HepG2 (cell line): ENCODE measurements at regions not wholly inside any gene's neighbourhood (a gene's known extent, or its start where the extent isn't known, plus 50 kb on each side); places are given as distances from the start of the nearest gene placed in this dataset.

ENCODE experiments used
- ATAC-seq: fragments of 200-7000 bp; cut with Tn5 transposase; 3 replicates; pipeline ENCODE4 v1.9.1; 2020; ENCODE audit warnings: mild to moderate bottlenecking, moderate library complexity
- BruUV-seq: library from RNA; stranded (reverse); fragments of 400-500 nt; replicated peaks from 2 replicates; lab custom pipeline; 2021; lab: Mats Ljungman, UMichigan
- CTCF ChIA-PET: fragments of 300-600 bp; formaldehyde crosslinking; extraction: SDS; loops from one replicate; lab custom pipeline; 2021; ENCODE audit warnings: low total read pairs, inconsistent platforms, low intra/inter-chr PET ratio; lab: Yijun Ruan, JAX
- POLR2A ChIA-PET: fragments of 350-600 bp; sonication (Branson Sonifier 250); formaldehyde crosslinking; loops from one replicate; lab custom pipeline; 2020; ENCODE audit warnings: antibody characterized with exemption, inconsistent platforms; lab: Yijun Ruan, JAX
- DNase-seq: peaks from one replicate; pipeline ENCODE4 v3.0.0-alpha.2; 2015; ENCODE audit warnings: low spot score
- FAIRE-seq: peaks from 3 replicates; lab custom pipeline; 2011; peaks lifted over from hg19 to GRCh38; lab: Jason Lieb, UNC
- H2AFZ ChIP-seq: one replicate; pipeline ENCODE4 v1.6.1; 2011; ENCODE audit warnings: low read length, inconsistent platforms
- H3K27ac ChIP-seq: fragments of 300-600 bp; 3 replicates; pipeline ENCODE4 v1.8.0; 2011; ENCODE audit warnings: mixed run types, mild to moderate bottlenecking, mixed read lengths, low read length, inconsistent platforms; ENCODE audit not compliant: insufficient read depth; ENCODE audit errors: extremely low read length
- H3K27me3 ChIP-seq, 2 experiments: fragments of 200-600 bp in 1 of 2; 2 replicates in 1 of 2; 3 replicates in 1 of 2; pipeline versions ENCODE4 v1.6.0 to v1.8.0; 2011; ENCODE audit warnings: low read length in 2 of 2, mild to moderate bottlenecking in 2 of 2, moderate library complexity in 2 of 2, inconsistent platforms in 1 of 2; ENCODE audit not compliant: insufficient read depth in 2 of 2, control insufficient read depth in 1 of 2
- H3K36me3 ChIP-seq, 2 experiments: fragments of 200-600 bp in 1 of 2; replicated peaks in 1 of 2; 2 replicates in 1 of 2; 3 replicates in 1 of 2; pipeline versions ENCODE4 v1.5.1 to v1.8.0; 2011; ENCODE audit warnings: low read length in 2 of 2, inconsistent platforms in 1 of 2; ENCODE audit not compliant: insufficient read depth in 2 of 2, control insufficient read depth in 1 of 2
- H3K4me1 ChIP-seq: 2 replicates; pipeline ENCODE4 v1.5.1; 2012; ENCODE audit warnings: low read length, inconsistent platforms; ENCODE audit not compliant: insufficient read depth
- H3K4me2 ChIP-seq: 2 replicates; pipeline ENCODE4 v1.6.0; 2011; ENCODE audit warnings: low read depth, low read length, inconsistent platforms
- H3K4me3 ChIP-seq, 3 experiments: fragments of 200-600 bp in 1 of 3; sonication (generic), shearing (Covaris generic) in 1 of 3; replicated peaks in 1 of 3; 2 replicates each; pipeline ENCODE4 v1.5.1; 2011 to 2016; ENCODE audit warnings: low read length in 3 of 3, inconsistent platforms in 2 of 3, low read depth in 2 of 3, mild to moderate bottlenecking in 2 of 3, control low read depth in 1 of 3, mixed read lengths in 1 of 3; ENCODE audit not compliant: insufficient read depth in 1 of 3
- H3K79me2 ChIP-seq: one replicate; pipeline ENCODE4 v1.6.1; 2011; ENCODE audit warnings: low read length, inconsistent platforms; ENCODE audit not compliant: insufficient read depth
- H3K9ac ChIP-seq: 2 replicates; pipeline ENCODE4 v1.6.0; 2011; ENCODE audit warnings: mild to moderate bottlenecking, low read depth, low read length, inconsistent platforms; ENCODE audit not compliant: insufficient read depth
- H3K9me3 ChIP-seq: 2 replicates; pipeline ENCODE4 v1.5.1; 2012; ENCODE audit warnings: mild to moderate bottlenecking, low read length
- H4K20me1 ChIP-seq: 2 replicates; pipeline ENCODE4 v1.6.0; 2011; ENCODE audit warnings: inconsistent platforms, mild to moderate bottlenecking, low read length, moderate library complexity; ENCODE audit not compliant: insufficient read depth
- BCL6 ChIP-seq: IDR thresholded peaks from 2 replicates; pipeline ENCODE4 v1.6.1; 2016; ENCODE audit warnings: missing genetic modification reagents, missing compliant biosample characterization
- EZH2 ChIP-seq: conservative IDR thresholded peaks from 2 replicates; pipeline ENCODE4 v1.6.1; 2012; ENCODE audit warnings: mild to moderate bottlenecking, low read depth, low read length, moderate library complexity
- FOXM1 ChIP-seq: sonication (generic); formaldehyde crosslinking; IDR thresholded peaks from 2 replicates; pipeline ENCODE4 v1.5.0; 2020; ENCODE audit warnings: missing genetic modification reagents
- IRF2 ChIP-seq: IDR thresholded peaks from 2 replicates; pipeline ENCODE4 v1.6.1; 2018; ENCODE audit warnings: missing genetic modification reagents, missing compliant biosample characterization
- MAZ ChIP-seq, 2 experiments: sonication (generic) in 1 of 2; formaldehyde crosslinking in 1 of 2; IDR thresholded peaks; 2 replicates each; pipeline versions ENCODE4 v1.5.0 to v1.6.1; 2012 to 2020; ENCODE audit warnings: low read depth in 2 of 2, mild to moderate bottlenecking in 2 of 2, borderline replicate concordance in 1 of 2, improper control_type of control experiment in 1 of 2, low read length in 1 of 2, missing genetic modification reagents in 1 of 2, moderate library complexity in 1 of 2
- SMYD3 ChIP-seq: sonication (generic); formaldehyde crosslinking; IDR thresholded peaks from 2 replicates; pipeline ENCODE4 v1.8.1; 2023; ENCODE audit warnings: mild to moderate bottlenecking, missing genetic modification reagents
- SP4 ChIP-seq: sonication (generic); formaldehyde crosslinking; IDR thresholded peaks from 2 replicates; pipeline ENCODE4 v1.8.1; 2023; ENCODE audit warnings: mild to moderate bottlenecking, missing genetic modification reagents
- ZNF205 ChIP-seq: IDR thresholded peaks from 2 replicates; pipeline ENCODE4 v1.6.1; 2018; ENCODE audit warnings: missing biosample characterization, missing genetic modification reagents
- ZNF274 ChIP-seq: sonication (generic); formaldehyde crosslinking; IDR thresholded peaks from 2 replicates; pipeline ENCODE4 v1.5.1; 2020; ENCODE audit warnings: mild to moderate bottlenecking, missing genetic modification reagents
- ZNF3 ChIP-seq: IDR thresholded peaks from 2 replicates; pipeline ENCODE4 v1.7.0; 2017; ENCODE audit warnings: inconsistent platforms
- ZNF83 ChIP-seq: sonication (generic); formaldehyde crosslinking; IDR thresholded peaks from 2 replicates; pipeline ENCODE4 v1.4.0; 2020; ENCODE audit warnings: missing genetic modification reagents, mild to moderate bottlenecking, borderline replicate concordance
- ZNF883 ChIP-seq: sonication (generic); formaldehyde crosslinking; IDR thresholded peaks from 2 replicates; pipeline ENCODE4 v1.5.1; 2020; ENCODE audit warnings: mild to moderate bottlenecking, missing genetic modification reagents; ENCODE audit errors: not compliant biosample characterization
- WGBS: methylation state at CpG from one replicate; pipeline ENCODE4 v1.1.6; 2017; ENCODE audit warnings: low lambda C conversion rate; 5-methylcytosine and 5-hydroxymethylcytosine counted together
- in situ Hi-C: cut with HindIII; loops from 2 replicates; pipeline ENCODE4 v1.10.0; 2017; ENCODE audit warnings: low pct_unique_long_range_greater_than_20kb; ENCODE audit not compliant: extremely low pct_ligation_motif_present
- intact Hi-C: fragments of 100-400 bp; cut with micrococcal nuclease; formaldehyde crosslinking; loops from one replicate; pipeline ENCODE4 v1.10.0; 2022; ENCODE audit not compliant: unreplicated experiment
- TF ChIP-seq, protein P1 (sequence below): sonication (generic); formaldehyde crosslinking; IDR thresholded peaks from 2 replicates; pipeline ENCODE4 v1.8.0; 2022; ENCODE audit warnings: mild to moderate bottlenecking, missing genetic modification reagents; ENCODE audit not compliant: insufficient replicate concordance
- TF ChIP-seq, protein P2 (sequence below): sonication (generic); formaldehyde crosslinking; IDR thresholded peaks from 2 replicates; pipeline ENCODE4 v1.8.1; 2022; ENCODE audit warnings: mild to moderate bottlenecking, missing genetic modification reagents
- TF ChIP-seq, protein P3 (sequence below): sonication (generic); formaldehyde crosslinking; conservative IDR thresholded peaks from 2 replicates; pipeline ENCODE4 v1.4.0; 2020; ENCODE audit warnings: mild to moderate bottlenecking, missing genetic modification reagents, moderate library complexity

DNA sequence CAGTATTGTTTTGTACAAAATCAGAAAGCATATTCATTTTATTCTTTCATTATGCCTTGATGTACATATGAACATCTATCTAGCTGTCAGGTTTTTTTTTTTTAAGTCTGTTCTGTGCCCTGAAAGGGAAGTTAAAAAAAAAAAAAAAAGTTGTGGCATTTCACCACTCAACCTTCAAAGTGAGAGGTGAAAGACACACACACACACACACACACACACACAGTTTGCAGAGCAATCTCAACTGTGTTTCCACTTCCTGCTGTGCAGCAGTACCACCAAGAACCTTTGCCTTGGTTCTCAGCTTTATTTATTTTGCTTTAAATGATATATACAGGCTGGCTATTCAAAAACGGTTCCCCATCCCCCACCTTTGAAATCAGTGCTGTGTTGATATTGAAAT is 955.6 kb downstream of the GATA3 start:
- H4K20me1 ChIP-seq, result no peaks in the 10 kb centered on the region

DNA sequence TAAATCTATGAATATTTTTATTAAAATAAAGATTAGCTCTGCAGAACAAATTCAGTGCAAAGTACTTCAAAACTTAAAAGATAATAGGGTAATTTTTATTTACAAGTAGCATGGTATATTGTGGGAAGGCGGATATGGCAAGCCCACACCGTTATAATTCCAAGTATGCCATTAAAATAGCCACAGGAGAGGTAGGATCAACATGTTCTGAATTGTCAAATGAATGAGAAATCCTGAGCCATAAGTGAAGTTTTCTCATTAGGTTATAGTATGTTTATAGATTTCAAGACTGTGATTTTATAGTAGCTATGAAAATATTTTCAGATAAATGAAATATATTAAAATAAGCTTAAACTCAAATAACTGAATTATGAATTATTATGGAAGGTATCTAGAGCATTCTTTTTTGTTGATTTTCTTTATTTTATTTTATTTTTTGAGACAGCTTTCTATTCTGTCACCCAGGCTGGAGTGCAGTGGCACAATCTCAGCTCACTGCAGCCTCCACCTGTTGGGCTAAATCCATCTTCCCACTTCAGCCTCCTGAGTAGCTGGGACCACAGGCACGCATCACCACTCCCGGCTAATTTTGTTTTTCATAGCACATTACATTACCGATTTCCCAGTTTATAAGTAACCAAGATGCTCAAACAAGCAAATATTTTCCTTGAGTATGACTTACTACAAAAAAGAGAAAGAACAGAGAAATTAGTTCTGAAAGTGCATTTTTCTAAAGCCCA is 956.6 kb downstream of the GATA3 start:
- Histone ChIP-seq H4K20me1 (no peaks in the 10 kb centered on the region), H3K27ac (no peak overlapping the region), H3K4me1 (no peaks in the 10 kb centered on the region), H3K9ac (no peak overlapping the region), H3K4me2 (no peak overlapping the region), H3K27me3 (no peaks in the 10 kb centered on the region; a peak in 1 of 5 replicates), H3K36me3 (no peaks in the 10 kb centered on the region), H3K9me3 (no peaks in the 10 kb centered on the region), H3K4me3 (no peak overlapping the region), H2AFZ (no peak overlapping the region), H3K79me2 (no peaks in the 10 kb centered on the region)
- CTCF ChIA-PET, result no interaction called here
- BruUV-seq, result no TSS peak
- intact Hi-C loops, result no loop called here
- in situ Hi-C loops, result no loop called here
- ATAC-seq (no peak), DNase-seq (no peak), FAIRE-seq (no peak)
- WGBS, result 30% methylated on average over 5 of the region's 5 CpGs
- POLR2A ChIA-PET, result no interaction called here
- no peak for TF ChIP-seq FOXM1
- TF ChIP-seq ZNF3 (CRISPR knock-in tag), result no peak
- no peak for TF ChIP-seq IRF2
- TF ChIP-seq, protein P1, sequence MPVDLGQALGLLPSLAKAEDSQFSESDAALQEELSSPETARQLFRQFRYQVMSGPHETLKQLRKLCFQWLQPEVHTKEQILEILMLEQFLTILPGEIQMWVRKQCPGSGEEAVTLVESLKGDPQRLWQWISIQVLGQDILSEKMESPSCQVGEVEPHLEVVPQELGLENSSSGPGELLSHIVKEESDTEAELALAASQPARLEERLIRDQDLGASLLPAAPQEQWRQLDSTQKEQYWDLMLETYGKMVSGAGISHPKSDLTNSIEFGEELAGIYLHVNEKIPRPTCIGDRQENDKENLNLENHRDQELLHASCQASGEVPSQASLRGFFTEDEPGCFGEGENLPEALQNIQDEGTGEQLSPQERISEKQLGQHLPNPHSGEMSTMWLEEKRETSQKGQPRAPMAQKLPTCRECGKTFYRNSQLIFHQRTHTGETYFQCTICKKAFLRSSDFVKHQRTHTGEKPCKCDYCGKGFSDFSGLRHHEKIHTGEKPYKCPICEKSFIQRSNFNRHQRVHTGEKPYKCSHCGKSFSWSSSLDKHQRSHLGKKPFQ (CRISPR knock-in tag), result no peak
- TF ChIP-seq EZH2, result no peak
- TF ChIP-seq, protein P2, sequence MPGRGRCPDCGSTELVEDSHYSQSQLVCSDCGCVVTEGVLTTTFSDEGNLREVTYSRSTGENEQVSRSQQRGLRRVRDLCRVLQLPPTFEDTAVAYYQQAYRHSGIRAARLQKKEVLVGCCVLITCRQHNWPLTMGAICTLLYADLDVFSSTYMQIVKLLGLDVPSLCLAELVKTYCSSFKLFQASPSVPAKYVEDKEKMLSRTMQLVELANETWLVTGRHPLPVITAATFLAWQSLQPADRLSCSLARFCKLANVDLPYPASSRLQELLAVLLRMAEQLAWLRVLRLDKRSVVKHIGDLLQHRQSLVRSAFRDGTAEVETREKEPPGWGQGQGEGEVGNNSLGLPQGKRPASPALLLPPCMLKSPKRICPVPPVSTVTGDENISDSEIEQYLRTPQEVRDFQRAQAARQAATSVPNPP (CRISPR knock-in tag), result no peak
- TF ChIP-seq, protein P3, sequence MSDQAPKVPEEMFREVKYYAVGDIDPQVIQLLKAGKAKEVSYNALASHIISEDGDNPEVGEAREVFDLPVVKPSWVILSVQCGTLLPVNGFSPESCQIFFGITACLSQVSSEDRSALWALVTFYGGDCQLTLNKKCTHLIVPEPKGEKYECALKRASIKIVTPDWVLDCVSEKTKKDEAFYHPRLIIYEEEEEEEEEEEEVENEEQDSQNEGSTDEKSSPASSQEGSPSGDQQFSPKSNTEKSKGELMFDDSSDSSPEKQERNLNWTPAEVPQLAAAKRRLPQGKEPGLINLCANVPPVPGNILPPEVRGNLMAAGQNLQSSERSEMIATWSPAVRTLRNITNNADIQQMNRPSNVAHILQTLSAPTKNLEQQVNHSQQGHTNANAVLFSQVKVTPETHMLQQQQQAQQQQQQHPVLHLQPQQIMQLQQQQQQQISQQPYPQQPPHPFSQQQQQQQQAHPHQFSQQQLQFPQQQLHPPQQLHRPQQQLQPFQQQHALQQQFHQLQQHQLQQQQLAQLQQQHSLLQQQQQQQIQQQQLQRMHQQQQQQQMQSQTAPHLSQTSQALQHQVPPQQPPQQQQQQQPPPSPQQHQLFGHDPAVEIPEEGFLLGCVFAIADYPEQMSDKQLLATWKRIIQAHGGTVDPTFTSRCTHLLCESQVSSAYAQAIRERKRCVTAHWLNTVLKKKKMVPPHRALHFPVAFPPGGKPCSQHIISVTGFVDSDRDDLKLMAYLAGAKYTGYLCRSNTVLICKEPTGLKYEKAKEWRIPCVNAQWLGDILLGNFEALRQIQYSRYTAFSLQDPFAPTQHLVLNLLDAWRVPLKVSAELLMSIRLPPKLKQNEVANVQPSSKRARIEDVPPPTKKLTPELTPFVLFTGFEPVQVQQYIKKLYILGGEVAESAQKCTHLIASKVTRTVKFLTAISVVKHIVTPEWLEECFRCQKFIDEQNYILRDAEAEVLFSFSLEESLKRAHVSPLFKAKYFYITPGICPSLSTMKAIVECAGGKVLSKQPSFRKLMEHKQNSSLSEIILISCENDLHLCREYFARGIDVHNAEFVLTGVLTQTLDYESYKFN, result no peak
- TF ChIP-seq SP4 (CRISPR knock-in tag), result no peak
- no peak for TF ChIP-seq BCL6
- TF ChIP-seq SMYD3 (CRISPR knock-in tag), result no peak

More for the DNA sequence above, 955.6 kb downstream of the GATA3 start:
- DNase-seq, result no peak
- CTCF ChIA-PET, result no interaction called here
- POLR2A ChIA-PET, result no interaction called here
- no peak for TF ChIP-seq ZNF83 (CRISPR knock-in tag)
- TF ChIP-seq ZNF883 (CRISPR knock-in tag), result no peak
- no peak for TF ChIP-seq MAZ (IDR thresholded peaks at IDR 0.05; ENCODE audit: borderline replicate concordance, low read depth, low read length)
- no peak for TF ChIP-seq MAZ (CRISPR knock-in tag; IDR thresholded peaks at IDR 0.05; ENCODE audit: low read depth)
- TF ChIP-seq ZNF274 (CRISPR knock-in tag), result no peak
- no peak for TF ChIP-seq ZNF205 (CRISPR knock-in tag)
- Histone ChIP-seq H3K36me3 (no peaks in the 10 kb centered on the region), H3K27ac (no peak overlapping the region), H3K9ac (no peak overlapping the region), H3K9me3 (no peaks in the 10 kb centered on the region), H3K4me1 (no peaks in the 10 kb centered on the region), H3K27me3 (no peaks in the 10 kb centered on the region; a peak in 1 of 5 replicates), H2AFZ (no peak overlapping the region), H3K4me3 (no peak overlapping the region), H3K4me2 (no peak overlapping the region), H3K79me2 (no peaks in the 10 kb centered on the region)
- 0% methylated on average over 1 of the region's 1 CpG for WGBS
- FAIRE-seq, result no peak
- in situ Hi-C loops (no loop called here), intact Hi-C loops (no loop called here)
- ATAC-seq, result no peak
- no TSS peak for BruUV-seq
